Daoy (cell line): ENCODE measurements at regions not wholly inside any gene's neighbourhood (a gene's known extent, or its start where the extent isn't known, plus 50 kb on each side); places are given as distances from the start of the nearest gene placed in this dataset.
"Not testable (repeated sequence)": the region's sequence is repeated elsewhere in the genome, so short reads cannot be mapped to it uniquely, and the experiment has no call there.

Experiments used
- DNase-seq: peaks from one replicate; pipeline ENCODE4 v3.0.0-alpha.2; 2015; ENCODE audit warnings: low read depth

DNA sequence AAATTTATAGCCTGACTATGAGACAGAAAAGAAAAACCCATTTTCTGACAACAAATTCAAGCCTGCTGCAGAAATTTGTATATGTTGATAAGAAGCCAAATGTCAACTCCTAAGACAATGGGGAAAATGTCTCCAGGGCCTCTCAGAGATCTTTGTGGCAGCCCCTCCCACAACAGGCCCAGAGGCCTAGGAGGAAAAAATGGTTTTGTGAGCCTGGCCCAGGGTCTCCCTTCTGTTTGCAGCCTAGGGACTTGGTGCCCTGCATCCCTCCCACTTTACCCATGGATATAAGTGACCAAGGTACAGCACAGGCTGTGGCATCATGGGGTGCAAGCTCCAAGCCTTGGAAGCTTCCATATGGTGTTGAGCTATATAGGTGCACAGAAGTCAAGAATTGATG lies 740.2 kb downstream of the SEMA5A start:
- DNase-seq, result no peak

DNA sequence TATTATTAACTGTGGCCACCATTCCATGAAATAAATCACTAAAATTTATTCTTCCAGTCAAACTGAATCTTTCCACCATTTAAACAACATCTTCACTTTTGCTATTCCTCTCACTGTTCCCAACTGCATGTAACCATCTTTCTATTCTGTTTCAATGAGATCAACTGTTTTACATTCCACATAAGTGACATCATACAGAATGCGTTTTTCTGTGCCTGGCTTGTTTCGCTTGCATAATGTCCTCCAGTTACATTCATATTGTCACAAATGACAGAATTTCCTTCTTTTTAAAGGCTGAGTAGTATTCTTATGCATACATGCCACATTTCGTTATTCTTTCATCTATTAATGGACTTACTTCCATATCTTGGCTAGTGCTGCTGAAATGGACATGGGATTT lies 738.2 kb downstream of the SEMA5A start:
- no peak for DNase-seq

DNA sequence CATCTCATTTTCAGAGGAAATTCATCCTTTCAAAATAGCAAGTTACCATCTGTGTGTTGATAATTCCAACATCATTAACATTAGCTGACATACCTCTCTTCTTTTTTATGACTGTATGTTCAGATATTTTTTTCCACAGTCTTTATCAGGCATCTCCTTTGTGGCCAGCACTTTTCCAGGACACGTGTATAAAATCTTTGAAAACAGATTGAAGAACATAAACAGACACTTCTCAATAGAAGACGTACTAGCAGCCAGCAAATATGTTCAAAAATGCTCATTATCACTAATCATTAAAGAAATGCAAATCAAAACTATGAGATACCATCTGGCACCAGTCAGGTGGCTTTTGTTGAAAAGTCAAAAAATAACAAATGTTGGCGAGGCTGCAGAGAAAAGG lies 734.3 kb downstream of the SEMA5A start:
- no peak for DNase-seq

DNA sequence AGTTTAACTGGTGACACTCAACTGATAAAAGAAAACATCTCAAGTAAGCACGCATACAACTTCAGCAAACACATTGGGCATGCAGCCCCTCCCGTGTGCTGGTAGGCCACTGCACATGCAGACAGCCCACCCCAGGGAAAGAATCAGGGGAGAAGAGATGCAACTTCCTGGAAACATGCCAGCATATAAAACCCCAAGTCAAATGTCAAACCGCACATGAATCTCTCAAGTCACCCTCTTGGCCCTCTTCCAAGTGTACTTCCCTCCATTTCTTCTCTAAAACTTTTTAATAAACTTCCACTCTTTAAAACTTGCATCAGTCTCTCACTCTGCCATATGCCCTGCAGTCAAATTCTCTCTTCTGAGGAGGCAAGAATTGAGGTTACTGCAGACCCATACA lies 732.7 kb downstream of the SEMA5A start:
- DNase-seq, result no peak

DNA sequence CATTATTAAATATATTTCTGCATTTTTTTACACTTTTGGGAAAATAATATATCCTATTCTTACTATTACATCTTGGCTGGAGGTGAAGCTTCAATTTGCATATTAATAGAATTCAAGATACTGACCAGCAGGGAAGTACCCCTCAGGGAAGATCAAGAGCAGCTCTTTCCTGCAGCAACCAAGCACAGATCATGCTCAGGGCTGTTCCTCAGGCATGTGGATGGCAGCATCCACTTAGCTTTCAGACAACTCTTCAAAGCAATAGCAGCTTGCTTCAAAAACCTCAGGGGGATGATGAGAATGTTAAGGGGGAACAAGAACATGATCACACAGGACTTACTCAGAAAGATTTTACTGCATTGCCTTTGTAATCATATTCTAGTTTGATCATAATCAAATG lies 731.8 kb downstream of the SEMA5A start:
- no peak for DNase-seq

DNA sequence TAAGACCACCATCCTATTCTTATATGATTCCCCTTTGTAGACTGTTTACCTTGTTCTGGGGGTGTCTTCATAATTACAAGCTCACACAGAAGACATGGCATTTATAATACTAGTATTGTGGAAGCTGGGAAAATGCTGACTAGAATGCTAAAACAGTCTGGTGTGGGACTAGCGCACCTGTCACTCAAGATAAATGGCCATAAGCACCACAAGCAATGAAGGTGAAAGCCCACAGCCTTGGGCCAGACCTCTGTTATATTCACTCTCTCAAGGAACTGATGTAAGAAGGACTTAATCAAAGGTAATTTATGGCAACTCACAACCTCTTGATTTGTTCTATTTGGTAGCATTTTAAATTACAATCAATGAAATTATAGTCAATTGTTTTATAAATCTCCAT lies 721.5 kb downstream of the SEMA5A start:
- no peak for DNase-seq

DNA sequence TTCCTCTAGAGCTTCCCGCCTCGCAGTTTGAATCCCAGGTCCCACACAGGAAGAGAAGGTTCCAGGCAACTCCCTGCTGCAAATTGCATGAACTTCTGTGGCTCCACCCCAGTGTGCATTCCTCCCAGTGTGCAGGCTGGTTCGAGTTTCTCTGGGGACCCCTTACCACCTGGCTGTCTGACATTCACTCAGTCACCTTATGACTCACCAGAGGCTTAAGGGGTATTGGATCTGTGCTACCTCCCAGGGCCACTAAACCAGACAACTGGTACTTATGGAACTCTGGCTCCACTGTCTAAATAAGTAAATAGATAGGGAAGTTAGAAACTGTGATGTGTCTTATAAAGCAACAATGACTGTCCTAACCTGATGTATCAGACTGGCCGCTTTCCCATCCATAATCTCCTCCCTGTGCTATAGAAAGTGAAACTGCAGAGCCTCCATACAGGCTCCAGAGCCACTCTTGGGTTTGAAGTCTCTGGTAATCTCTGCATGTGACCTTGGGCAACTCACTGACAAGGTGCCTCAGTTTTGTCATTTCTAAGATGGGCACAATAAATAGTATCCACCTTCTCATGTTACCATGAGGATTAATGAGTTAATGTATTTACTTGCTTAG lies 720.6 kb downstream of the SEMA5A start:
- peak; percentile 50 for DNase-seq

DNA sequence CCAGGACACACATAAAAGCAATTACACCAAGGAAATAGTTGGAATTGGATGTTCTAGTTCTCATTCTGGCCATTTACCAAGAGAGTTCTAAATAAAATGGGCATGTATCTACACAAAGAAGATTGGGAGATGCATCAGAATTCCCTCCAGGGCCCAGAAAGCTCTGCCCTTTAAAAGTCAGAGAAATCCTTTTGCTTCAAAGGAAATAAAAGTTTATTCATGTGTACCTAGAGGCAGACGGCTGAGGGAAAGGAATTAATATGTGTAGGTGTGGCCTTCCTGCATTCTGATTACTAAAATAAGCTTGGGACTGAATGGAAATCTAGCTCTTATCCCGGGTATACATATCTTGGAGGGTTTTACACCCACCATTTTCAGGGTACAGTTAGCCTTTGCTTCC lies 719.4 kb downstream of the SEMA5A start:
- no peak for DNase-seq

DNA sequence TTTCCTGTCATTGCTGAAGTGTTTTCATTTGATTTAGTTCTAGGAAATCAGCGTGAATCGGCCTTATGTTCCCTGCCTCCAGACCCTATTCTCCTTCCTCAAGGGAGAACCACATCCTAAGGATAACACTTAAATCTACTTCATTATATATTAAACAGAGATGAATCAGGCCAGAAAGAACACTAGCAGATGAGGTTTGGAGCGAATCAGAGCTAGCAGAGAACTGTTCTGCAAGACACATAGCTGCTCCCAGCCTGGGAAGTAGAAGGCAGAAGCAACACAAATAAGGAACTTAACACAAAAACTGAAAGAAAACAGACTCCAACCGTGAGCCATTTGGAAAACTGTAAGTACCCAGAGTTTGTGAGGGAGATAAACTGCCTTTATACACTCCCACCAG lies 718.2 kb downstream of the SEMA5A start:
- peak; percentile 9 for DNase-seq

DNA sequence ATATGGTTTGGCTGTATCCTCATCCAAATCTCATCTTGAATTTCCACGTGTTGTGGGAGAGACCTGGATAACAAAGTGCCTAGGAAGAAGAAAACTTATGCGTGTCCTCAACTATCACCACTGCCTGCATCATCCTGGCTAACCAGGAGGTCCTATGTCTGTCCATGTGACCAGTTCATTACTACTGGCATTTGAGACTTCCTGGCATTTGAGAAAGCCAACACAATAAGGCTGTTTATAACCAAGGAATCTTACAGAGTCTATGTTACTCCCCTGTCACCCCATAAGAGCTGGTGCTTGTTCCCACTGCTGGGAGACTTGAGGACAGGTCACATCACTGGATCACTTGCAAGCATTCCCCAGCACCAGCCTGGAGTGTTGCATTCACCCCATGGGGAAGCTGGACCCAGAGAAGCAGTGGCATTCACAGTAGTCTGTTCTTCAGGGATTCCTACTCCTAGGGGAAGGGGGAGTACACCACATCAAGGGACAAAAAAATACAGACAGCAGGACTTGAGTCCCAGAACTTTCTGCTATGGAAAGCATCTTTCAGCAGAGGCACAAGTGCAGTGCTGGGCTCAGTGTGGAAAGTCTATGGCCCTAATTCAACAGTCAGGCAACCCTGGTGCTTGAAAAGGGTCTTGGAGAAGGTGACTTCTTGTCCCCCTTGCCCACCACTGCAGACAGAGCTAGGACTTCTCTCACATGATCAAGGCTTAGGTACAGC lies 717.1 kb downstream of the SEMA5A start:
- DNase-seq, result no peak

DNA sequence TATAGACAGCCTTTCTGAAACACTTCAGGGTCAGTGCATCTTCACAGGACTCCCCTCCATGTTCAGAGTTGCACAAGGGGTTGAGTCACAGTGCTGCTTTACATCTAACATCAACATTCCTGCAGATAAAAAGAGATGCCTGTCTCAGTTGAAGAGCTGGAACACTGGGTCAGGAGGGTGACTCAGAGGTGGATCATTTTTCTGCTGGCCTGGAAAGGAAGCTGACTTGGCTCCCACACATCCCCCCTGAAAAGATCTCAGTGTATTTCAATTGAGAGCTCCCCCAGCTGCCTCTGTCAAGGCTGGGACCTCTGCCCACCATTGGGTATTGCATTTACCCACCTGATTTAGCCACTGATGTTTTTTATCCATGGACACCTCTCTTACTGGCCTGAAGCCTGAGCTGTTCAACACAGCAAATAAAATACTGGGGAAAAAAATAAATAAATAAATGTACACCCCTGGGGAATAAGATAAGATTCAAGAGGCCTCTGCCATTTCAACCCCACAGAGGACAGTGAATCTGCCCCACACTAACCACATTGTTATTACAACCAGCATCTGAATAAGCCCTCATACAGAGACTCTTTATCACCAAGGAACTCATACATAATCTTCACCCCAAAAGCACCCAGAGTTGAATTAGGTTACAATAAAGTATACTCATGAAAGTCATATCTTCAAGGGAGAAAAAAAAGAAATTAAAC lies 716.4 kb downstream of the SEMA5A start:
- DNase-seq, result peak; percentile 94

DNA sequence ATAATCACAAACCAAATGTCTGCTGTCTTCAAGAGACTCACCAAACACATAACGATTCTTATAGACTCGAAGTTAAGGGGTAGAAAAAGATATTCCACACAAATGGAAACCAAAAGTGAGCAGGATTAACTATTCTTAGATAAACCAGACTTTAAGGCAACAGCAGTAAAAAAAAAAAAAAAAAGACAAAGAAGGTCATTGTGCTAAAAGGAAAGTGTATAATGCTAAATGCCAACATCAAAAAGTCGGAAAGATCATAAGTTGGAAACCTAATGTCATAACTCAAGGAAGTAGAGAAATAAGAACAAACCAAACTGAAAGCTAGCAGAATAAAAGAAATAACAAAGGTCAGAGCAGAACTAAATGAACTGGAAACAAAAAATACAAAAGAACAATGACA lies 714.6 kb downstream of the SEMA5A start:
- DNase-seq, result no peak

DNA sequence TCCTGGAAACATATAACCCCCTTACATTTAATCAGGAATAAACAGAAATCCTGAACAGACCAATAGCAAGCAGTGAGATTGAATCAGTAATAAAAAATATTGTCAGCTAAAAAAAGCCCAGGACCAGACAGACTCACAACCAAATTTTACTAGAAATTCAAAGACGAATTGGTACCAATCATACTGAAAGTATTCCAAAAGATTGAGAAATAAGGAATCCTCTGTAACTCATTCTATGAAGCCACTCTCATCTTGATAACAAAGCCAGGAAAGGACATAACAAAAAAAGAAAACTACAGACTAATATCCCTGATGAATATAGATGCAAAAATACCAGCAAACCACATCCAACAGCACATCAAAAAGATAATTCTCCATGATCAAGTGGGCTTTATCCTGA lies 714.0 kb downstream of the SEMA5A start:
- no peak for DNase-seq

DNA sequence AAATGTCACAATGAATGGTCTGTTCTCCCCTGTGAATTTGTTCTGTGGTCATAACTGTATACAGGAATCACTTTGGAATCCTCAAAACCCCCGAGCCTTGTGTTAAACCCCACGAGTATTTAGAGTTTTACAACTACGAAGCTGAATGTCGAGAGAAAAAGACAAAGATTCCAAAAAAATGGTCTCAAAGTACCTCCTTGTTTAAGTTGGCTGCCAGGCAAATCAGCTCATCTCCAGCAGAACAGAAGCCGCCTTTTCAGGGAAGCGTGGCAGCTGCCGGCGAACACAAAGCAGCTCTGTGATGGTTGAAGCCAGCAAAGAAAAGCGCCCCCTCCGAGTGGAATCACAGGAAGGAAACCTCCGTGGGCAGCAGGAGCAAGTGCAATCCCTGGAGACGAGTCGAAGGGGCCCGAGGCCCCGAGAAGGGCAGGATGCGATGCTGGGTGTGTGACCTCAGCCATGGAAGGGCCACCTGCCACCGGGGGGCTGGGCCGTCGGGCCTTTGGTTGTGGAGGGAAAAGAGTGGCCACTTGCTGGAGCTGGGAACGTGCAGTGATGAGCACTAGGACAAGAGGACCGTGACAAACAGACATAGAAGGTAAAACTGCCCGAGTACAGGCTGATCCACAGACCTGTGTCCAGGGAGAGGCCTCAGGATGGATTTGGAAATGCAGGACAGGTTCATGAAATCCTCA lies 706.4 kb downstream of the SEMA5A start:
- no peak for DNase-seq

DNA sequence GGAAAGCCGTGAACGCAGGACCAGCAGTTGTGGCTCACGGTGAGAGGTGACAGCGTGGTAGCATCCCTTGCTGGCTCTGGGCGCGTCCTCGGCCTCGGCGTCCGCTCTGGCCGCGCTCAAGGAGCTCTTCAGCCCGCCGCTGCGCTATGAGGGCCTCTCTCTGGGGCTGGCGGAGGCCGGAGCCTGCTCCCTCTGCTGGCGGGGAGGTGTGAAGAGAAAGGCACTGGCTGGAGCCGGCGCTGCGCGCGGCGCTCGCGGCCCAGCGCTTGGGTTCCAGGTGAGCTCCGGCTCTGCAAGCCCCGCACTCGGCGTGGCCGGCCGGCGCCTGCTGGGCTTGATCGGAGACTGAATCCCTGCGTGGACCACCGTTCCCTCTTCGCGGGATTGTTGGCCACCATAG lies 705.6 kb downstream of the SEMA5A start:
- DNase-seq, result no peak

DNA sequence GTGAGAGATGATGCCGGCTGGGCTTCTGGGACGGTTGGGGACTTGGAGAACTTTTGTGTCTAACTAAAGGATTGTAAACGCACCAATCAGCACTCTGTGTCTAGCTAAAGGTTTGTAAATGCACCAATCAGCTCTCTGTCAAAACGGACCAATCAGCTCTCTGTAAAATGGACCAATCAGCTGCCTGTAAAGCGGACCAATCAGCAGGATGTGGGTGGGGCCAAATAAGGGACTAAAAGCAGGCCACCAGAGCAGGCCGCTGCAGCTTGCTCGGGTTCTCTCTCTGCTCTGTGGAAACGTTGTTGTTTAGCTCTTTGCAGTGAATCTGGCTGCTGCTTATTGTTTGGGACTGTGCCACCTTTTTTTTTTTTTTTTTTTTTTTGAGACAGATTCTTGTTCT lies 705.1 kb downstream of the SEMA5A start:
- not testable (repeated sequence) for DNase-seq

DNA sequence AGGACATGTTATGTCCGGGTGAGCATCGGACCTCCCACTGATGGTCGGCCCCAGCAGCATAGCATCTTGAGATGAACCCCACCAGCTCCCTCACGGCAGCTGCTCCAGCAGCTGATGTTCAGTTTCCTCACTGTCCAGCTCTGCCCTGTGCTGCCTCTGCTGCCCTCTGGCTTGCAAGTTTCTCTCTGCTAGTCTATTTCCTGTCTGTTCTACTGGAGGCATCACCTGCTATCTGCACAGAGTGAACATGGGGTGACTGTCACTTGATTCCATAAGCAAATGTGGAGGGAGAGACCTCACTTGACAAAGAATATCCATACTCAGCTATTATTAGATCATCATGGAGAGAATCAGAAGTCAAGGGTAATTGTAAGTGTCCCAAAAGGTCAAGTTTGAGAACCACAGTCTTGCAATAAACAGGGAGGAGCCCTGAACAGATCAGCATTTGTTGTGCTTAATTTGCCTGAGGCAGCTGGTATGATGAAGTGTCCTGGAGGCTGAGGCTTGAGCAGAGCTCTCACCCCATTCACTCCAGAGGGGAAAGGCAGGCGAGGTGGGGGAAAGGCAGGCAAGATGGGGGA lies 702.8 kb downstream of the SEMA5A start:
- DNase-seq, result peak; percentile 24

DNA sequence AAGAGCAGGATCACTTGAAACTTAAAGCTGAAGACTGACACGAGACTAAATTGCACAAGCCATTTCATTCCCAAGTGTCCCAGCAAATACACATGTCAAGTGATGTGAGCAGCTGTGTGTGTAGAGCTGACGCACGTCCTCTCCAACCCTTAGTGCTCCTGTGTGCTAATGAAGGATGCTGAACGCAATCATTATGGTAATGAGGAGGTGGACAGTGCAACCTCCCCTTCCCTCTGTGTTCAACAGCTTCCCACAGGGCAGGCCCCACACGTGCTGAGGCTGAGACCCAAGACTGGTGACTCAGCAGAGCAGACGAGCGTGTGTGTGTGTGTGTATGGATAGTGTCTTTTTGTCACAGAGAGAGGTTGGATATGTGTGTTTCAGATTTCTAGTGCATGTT lies 702.1 kb downstream of the SEMA5A start:
- peak; percentile 22 for DNase-seq

DNA sequence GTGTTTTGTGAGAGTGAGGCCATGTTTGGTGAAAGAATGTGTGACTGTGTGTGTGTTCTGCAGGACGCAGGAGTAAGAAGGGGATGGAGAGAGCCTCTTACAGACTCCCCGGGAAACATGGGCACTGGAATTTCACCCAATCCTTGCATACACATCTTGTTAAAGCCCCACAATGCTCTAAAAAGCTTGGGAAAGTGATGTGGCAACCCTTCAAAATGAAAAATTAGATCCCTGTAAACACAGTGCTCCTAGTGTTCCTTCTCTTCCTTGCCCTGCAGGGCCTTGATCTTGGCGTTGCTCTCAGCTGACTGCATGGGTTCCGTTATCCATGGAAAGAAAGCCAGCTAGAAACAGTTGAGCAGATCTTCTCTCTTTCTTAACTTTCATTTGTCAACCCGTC lies 701.7 kb downstream of the SEMA5A start:
- DNase-seq, result no peak

DNA sequence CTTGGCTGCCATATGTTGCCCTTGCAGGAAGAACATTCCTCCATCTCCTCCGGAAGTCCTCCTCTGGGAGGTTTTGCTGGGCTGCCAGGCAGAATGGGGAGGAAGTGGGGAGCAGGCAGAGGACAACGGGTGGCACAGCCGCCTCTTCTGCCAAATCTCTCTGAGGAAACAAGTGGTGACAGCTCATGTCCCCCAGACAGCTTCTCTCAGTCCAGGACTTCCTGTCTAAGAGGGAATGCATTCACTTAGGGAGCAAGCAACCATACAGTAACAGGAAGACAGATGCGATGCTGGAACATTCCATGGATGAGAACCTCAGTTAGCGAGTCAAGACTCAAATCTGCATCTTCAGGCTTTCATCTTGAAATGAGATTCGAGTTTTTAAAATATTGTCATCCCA lies 701.0 kb downstream of the SEMA5A start:
- DNase-seq, result no peak

DNA sequence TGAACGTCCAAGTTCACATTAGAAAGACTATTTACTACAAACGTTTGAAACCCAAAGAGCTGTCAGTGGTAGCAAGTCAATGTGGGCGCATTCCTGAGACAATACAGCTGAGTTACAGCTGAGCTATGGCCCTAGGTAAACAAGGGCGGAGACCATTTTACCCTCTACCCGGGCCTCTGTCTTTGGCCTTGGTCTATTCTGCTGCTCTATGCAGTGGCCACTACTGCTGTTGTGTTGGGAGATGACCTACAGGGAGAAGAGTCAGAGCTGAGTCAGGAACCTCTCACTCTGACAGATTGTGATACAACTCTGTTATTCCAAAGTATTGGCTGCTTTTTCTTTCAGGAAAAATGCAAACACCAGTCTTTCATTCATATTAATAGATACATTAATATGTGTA lies 700.6 kb downstream of the SEMA5A start:
- no peak for DNase-seq

DNA sequence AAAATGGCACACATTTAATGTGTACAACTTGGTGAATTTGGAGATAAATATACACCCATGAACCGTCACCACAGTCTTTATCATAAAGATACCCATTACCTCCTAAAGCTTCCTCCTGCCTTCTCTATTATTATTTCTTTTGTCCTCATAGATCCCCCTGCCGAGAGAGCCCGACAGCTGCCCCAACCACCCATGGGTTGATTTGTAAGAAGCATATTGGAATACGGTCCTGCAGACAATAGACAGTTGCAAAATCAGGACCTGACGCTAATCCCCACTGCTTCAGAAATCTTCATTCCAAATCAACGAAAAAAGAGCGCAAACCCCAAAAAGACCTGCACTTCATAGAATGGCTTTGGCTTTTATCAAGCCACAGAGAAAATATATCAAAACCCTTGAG lies 697.5 kb downstream of the SEMA5A start:
- no peak for DNase-seq
